GM18502 (cell line): ENCODE measurements at regions not wholly inside any gene's neighbourhood (a gene's known extent, or its start where the extent isn't known, plus 50 kb on each side); places are given as distances from the start of the nearest gene placed in this dataset.
"Not testable (repeated sequence)": the region's sequence is repeated elsewhere in the genome, so short reads cannot be mapped to it uniquely, and the experiment has no call there.

Source experiments
- ATAC-seq: cut with Tn5 transposase; IDR thresholded peaks from one replicate; pipeline ENCODE4 v1.9.1; 2021; ENCODE audit warnings: mild to moderate bottlenecking; ENCODE audit not compliant: unreplicated experiment, poor library complexity

GRCh38 chr19:30694156-30694755 lies 322.1 kb downstream of the ZNF536 start:
- no peak for ATAC-seq

- ATAC-seq = no peak
These were observed 320.8 kb downstream of the ZNF536 start for GRCh38 chr19:30692879-30693503.

GRCh38 chr19:30692181-30692811 lies 320.1 kb downstream of the ZNF536 start:
- no peak for ATAC-seq

GRCh38 chr19:30691819-30692166 lies 319.6 kb downstream of the ZNF536 start:
- no peak for ATAC-seq

- ATAC-seq = no peak
These were observed 319.0 kb downstream of the ZNF536 start for GRCh38 chr19:30690935-30691818.

- ATAC-seq = no peak
These were observed 318.3 kb downstream of the ZNF536 start for GRCh38 chr19:30690525-30690924.

GRCh38 chr19:30689474-30689873 lies 317.3 kb downstream of the ZNF536 start:
- ATAC-seq = no peak

GRCh38 chr19:30688696-30689095 lies 316.5 kb downstream of the ZNF536 start:
- no peak for ATAC-seq

- ATAC-seq = no peak
These were observed 314.8 kb downstream of the ZNF536 start for GRCh38 chr19:30686826-30687566.

- ATAC-seq = no peak
These were observed 314.1 kb downstream of the ZNF536 start for GRCh38 chr19:30686176-30686820.

- ATAC-seq = no peak
These were observed 313.3 kb downstream of the ZNF536 start for GRCh38 chr19:30685426-30686000.

- ATAC-seq = no peak
These were observed 312.4 kb downstream of the ZNF536 start for GRCh38 chr19:30684613-30685012.

GRCh38 chr19:30682999-30683536 lies 310.9 kb downstream of the ZNF536 start:
- ATAC-seq = no peak

GRCh38 chr19:30682146-30682998 lies 310.2 kb downstream of the ZNF536 start:
- no peak for ATAC-seq

- no peak for ATAC-seq
These were observed 309.2 kb downstream of the ZNF536 start for GRCh38 chr19:30681162-30682100.

GRCh38 chr19:30680399-30680798 lies 308.2 kb downstream of the ZNF536 start:
- ATAC-seq = not testable (repeated sequence)

GRCh38 chr19:30679789-30680188 lies 307.6 kb downstream of the ZNF536 start:
- no peak for ATAC-seq
